Peyer's patch (tissue), 4 donors: ENCODE measurements at regions not wholly inside any gene's neighbourhood (a gene's known extent, or its start where the extent isn't known, plus 50 kb on each side); places are given as distances from the start of the nearest gene placed in this dataset.

Experiments used
- DNase-seq, 3 donors: peaks; one replicate each; pipeline ENCODE4 v3.0.0-alpha.2; 2017 to 2019
- H3K27ac ChIP-seq, 4 donors: fragments of 200-600 bp; sonication (generic); one replicate each; pipeline ENCODE4 v1.5.1; 2016 to 2019
- H3K27me3 ChIP-seq, 2 donors: fragments of 200-600 bp; sonication (generic); one replicate each; pipeline ENCODE4 v1.5.1; 2019
- H3K36me3 ChIP-seq, 3 donors: fragments of 200-600 bp; sonication (generic); one replicate each; pipeline ENCODE4 v1.5.1; 2016 to 2019
- H3K4me1 ChIP-seq, 4 donors: fragments of 200-600 bp; sonication (generic); one replicate each; pipeline ENCODE4 v1.5.1; 2016 to 2019
- H3K4me3 ChIP-seq, 4 donors: fragments of 200-600 bp; sonication (generic); 1 replicate in 3 of 4; 2 replicates in 1 of 4; pipeline ENCODE4 v1.5.1; 2016 to 2019; ENCODE audit warnings: mild to moderate bottlenecking in 1 of 4
- H3K9me3 ChIP-seq, 4 donors: fragments of 200-600 bp; sonication (generic); one replicate each; pipeline ENCODE4 v1.5.1; 2016 to 2019; ENCODE audit warnings: mild to moderate bottlenecking in 1 of 4
- CTCF ChIP-seq, 6 experiments: fragments of 450-650 bp in 4 of 6; fragments of 200-600 bp in 2 of 6; sonication (generic) in 1 of 6; IDR thresholded peaks; one replicate each; pipeline ENCODE4 v1.5.1; 2017 to 2019; ENCODE audit warnings: antibody characterized with exemption in 6 of 6, mild to moderate bottlenecking in 3 of 6, moderate library complexity in 1 of 6
- POLR2A ChIP-seq, 2 donors: fragments of 450-650 bp; IDR thresholded peaks; one replicate each; pipeline ENCODE4 v1.5.1; 2017; ENCODE audit warnings: antibody characterized with exemption in 2 of 2, mild to moderate bottlenecking in 2 of 2, moderate library complexity in 2 of 2

- TF ChIP-seq POLR2A (IDR thresholded peaks at IDR 0.05) (no peak), CTCF (IDR thresholded peaks at IDR 0.05) (no peak)
- Histone ChIP-seq H3K27me3 (no peaks in the 10 kb centered on the region), H3K4me1 (no peaks in the 10 kb centered on the region)
These were observed 278.4 kb upstream of the IRX1 start for GRCh38 chr5:3317051-3317795.

GRCh38 chr5:3313569-3313968 lies 282.1 kb upstream of the IRX1 start:
- TF ChIP-seq CTCF (IDR thresholded peaks at IDR 0.05): no peak
- TF ChIP-seq POLR2A (IDR thresholded peaks at IDR 0.05): no peak
- H3K4me3 ChIP-seq: no peak overlapping the region
- H3K36me3 ChIP-seq: no peaks in the 10 kb centered on the region
- no peaks in the 10 kb centered on the region for H3K27me3 ChIP-seq
- H3K4me1 ChIP-seq: no peaks in the 10 kb centered on the region
- no peaks in the 10 kb centered on the region for H3K9me3 ChIP-seq
- no peak for DNase-seq
- no peak overlapping the region for H3K27ac ChIP-seq

More at GRCh38 chr5:3317051-3317795, 278.4 kb upstream of the IRX1 start:
- Histone ChIP-seq H3K27ac (no peak overlapping the region), H3K9me3 (no peaks in the 10 kb centered on the region), H3K4me3 (no peak overlapping the region), H3K36me3 (no peaks in the 10 kb centered on the region)
- DNase-seq: no peak

- no peaks in the 10 kb centered on the region for H3K27me3 ChIP-seq
- H3K4me3 ChIP-seq: no peak overlapping the region
- no peak for DNase-seq
- H3K4me1 ChIP-seq: no peaks in the 10 kb centered on the region
- TF ChIP-seq POLR2A (IDR thresholded peaks at IDR 0.05): no peak
- no peak for TF ChIP-seq CTCF (IDR thresholded peaks at IDR 0.05)
- no peaks in the 10 kb centered on the region for H3K36me3 ChIP-seq
- no peak overlapping the region for H3K27ac ChIP-seq
- no peaks in the 10 kb centered on the region for H3K9me3 ChIP-seq
These were observed 283.3 kb upstream of the IRX1 start for GRCh38 chr5:3312299-3312698.

GRCh38 chr5:3311433-3311832 lies 284.2 kb upstream of the IRX1 start:
- TF ChIP-seq CTCF (IDR thresholded peaks at IDR 0.05) (no peak), POLR2A (IDR thresholded peaks at IDR 0.05) (no peak)
- Histone ChIP-seq H3K27me3 (no peaks in the 10 kb centered on the region), H3K27ac (no peak overlapping the region), H3K4me3 (no peak overlapping the region), H3K9me3 (no peaks in the 10 kb centered on the region), H3K36me3 (no peaks in the 10 kb centered on the region), H3K4me1 (no peaks in the 10 kb centered on the region)
- no peak for DNase-seq

GRCh38 chr5:3310541-3311261 lies 284.9 kb upstream of the IRX1 start:
- no peak overlapping the region for H3K27ac ChIP-seq
- TF ChIP-seq CTCF (IDR thresholded peaks at IDR 0.05): no peak
- TF ChIP-seq POLR2A (IDR thresholded peaks at IDR 0.05): no peak
- no peaks in the 10 kb centered on the region for H3K4me1 ChIP-seq
- H3K4me3 ChIP-seq: no peak overlapping the region
- H3K36me3 ChIP-seq: no peaks in the 10 kb centered on the region
- no peaks in the 10 kb centered on the region for H3K9me3 ChIP-seq
- no peaks in the 10 kb centered on the region for H3K27me3 ChIP-seq
- no peak for DNase-seq
